Choroid plexus epithelial cell (primary cell): ENCODE measurements at regions not wholly inside any gene's neighbourhood (a gene's known extent, or its start where the extent isn't known, plus 50 kb on each side); places are given as distances from the start of the nearest gene placed in this dataset.

Experiments used
- DNase-seq: peaks from one replicate; pipeline ENCODE4 v3.0.0-alpha.2; 2010; ENCODE audit warnings: low read depth
- H3K4me3 ChIP-seq: 2 replicates; pipeline ENCODE4 v1.5.1; 2011; ENCODE audit warnings: low read depth, mild to moderate bottlenecking, control low read depth, low read length, moderate library complexity
- CTCF ChIP-seq: conservative IDR thresholded peaks from 2 replicates; pipeline ENCODE4 v1.5.1; 2011; ENCODE audit warnings: low read depth, mild to moderate bottlenecking, control low read depth, inconsistent platforms, low read length, moderate library complexity

- TF ChIP-seq CTCF: no peak
- H3K4me3 ChIP-seq: no peak overlapping the region
- no peak for DNase-seq
These were observed 290.2 kb upstream of the TCF4 start for GRCh38 chr18:55878224-55878623.

- no peak for TF ChIP-seq CTCF
- no peak for DNase-seq
- no peak overlapping the region for H3K4me3 ChIP-seq
These were observed 289.3 kb upstream of the TCF4 start for GRCh38 chr18:55877321-55877720.

DNA sequence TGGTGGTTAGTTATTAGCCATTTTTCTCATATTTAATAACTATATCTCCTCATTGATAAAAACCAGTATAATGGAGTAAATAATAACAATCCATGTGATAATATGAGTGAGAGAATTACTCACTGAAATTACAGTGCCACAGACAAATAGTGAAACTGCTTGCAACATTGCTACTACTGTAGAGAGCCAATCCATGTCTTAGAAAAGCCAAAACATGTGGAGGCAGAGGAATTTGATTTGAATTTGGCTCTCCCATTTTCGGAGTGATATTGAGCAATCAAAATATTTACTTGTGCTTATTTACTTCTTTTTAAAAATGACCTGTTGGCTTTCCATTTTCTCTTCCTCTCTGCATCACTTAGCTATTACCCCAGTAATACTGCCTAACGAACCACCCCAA is 288.3 kb upstream of the TCF4 start:
- TF ChIP-seq CTCF: no peak
- H3K4me3 ChIP-seq: no peak overlapping the region
- no peak for DNase-seq

DNA sequence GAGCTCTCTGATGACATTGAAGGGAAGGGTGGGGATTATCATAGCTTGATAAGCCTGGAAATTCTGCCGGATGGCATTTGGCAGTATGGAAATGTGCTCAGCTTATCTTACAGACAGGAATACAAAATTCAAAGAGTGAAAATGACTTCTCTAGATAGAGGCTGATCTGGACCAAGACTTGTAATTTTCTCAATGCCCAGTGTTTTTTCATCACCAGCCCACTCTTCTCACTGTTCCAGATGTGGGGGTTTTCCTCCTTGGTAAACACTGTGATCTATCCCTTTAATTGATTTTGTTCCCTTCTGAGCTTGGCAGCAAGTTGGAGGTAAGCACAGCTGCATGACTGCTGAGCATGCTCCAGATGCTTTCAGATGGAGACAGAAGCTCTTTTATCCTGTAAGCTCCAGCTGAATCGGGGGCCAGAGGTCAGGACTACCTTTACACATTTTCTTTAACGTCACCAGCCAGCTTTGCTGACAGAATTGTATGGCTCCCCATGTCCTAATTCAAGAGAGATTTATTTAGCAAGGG is 287.4 kb upstream of the TCF4 start:
- no peak for DNase-seq
- TF ChIP-seq CTCF: no peak
- H3K4me3 ChIP-seq: no peak overlapping the region

- no peak for TF ChIP-seq CTCF
- DNase-seq: peak; percentile 35
These were observed 281.8 kb upstream of the TCF4 start for GRCh38 chr18:55869556-55870501.

DNA sequence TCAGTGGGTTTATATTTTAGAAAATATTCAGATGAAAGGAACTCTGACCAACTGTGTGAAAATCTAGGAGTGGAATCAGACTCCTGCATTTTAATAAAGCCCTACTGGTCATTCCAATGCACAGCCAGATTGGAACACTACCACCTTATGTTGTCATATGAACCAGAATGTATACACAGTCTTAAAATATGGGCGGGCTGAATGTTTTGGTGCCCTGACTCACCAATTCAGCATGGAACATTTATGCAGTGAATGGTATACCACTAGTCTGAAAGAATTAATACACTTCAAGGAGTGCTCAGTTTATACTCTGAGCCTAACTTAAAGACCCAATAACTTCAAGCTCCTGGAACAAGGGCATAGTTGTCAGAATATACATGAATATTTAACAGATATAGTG is 280.9 kb upstream of the TCF4 start:
- DNase-seq: peak; percentile 21
- no peak for TF ChIP-seq CTCF

More at GRCh38 chr18:55869556-55870501, 281.8 kb upstream of the TCF4 start:
- H3K4me3 ChIP-seq: no peak overlapping the region

More for the DNA sequence above, 280.9 kb upstream of the TCF4 start:
- H3K4me3 ChIP-seq: no peak overlapping the region
